Neural cell (in vitro differentiated cells): ENCODE measurements at regions not wholly inside any gene's neighbourhood (a gene's known extent, or its start where the extent isn't known, plus 50 kb on each side); places are given as distances from the start of the nearest gene placed in this dataset.

Source experiments
- H2AFZ ChIP-seq: fragments of 200-600, 300-800 bp; sonication (generic), shearing (Covaris generic); 2 replicates; pipeline ENCODE4 v1.6.0; 2014; ENCODE audit warnings: low read depth, mild to moderate bottlenecking, antibody characterized with exemption, low read length, moderate library complexity
- H3F3A ChIP-seq: fragments of 200-600 bp; shearing (Covaris generic); 2 replicates; pipeline ENCODE4 v1.6.1; 2016; ENCODE audit warnings: mild to moderate bottlenecking, moderate library complexity, mixed read lengths, antibody characterized with exemption, low read length; ENCODE audit not compliant: insufficient read depth, poor library complexity, severe bottlenecking
- H3K27ac ChIP-seq: fragments of 200-600, 300-800 bp; sonication (generic), shearing (Covaris generic); 2 replicates; pipeline ENCODE4 v1.5.1; 2014; ENCODE audit warnings: mild to moderate bottlenecking, low read length, moderate library complexity
- H3K27me3 ChIP-seq: fragments of 300-800, 200-600 bp; sonication (generic), shearing (Covaris generic); 2 replicates; pipeline ENCODE4 v1.6.0; 2014; ENCODE audit warnings: mild to moderate bottlenecking, low read depth, low read length, moderate library complexity; ENCODE audit not compliant: insufficient read depth
- H3K36me3 ChIP-seq: fragments of 300-800, 200-600 bp; sonication (generic), shearing (Covaris generic); 2 replicates; pipeline ENCODE4 v1.5.1; 2014; ENCODE audit warnings: mild to moderate bottlenecking, antibody characterized with exemption, low read length, moderate library complexity; ENCODE audit not compliant: insufficient read depth
- H3K4me2 ChIP-seq: fragments of 300-800, 200-600 bp; sonication (generic), shearing (Covaris generic); 2 replicates; pipeline ENCODE4 v1.6.0; 2014; ENCODE audit warnings: mild to moderate bottlenecking, low read length
- H3K4me3 ChIP-seq: fragments of 300-800, 200-600 bp; sonication (generic), shearing (Covaris generic); 2 replicates; pipeline ENCODE4 v1.5.1; 2014; ENCODE audit warnings: mild to moderate bottlenecking, low read length, moderate library complexity
- H3K79me2 ChIP-seq: fragments of 200-600 bp; shearing (Covaris generic); replicated peaks from 2 replicates; pipeline ENCODE4 v1.6.0; 2014; ENCODE audit warnings: mild to moderate bottlenecking, low read length, moderate library complexity; ENCODE audit not compliant: insufficient read depth
- H3K9ac ChIP-seq: fragments of 300-800, 200-600 bp; sonication (generic), shearing (Covaris generic); 2 replicates; pipeline ENCODE4 v1.6.1; 2016; ENCODE audit warnings: mild to moderate bottlenecking, low read length, mixed read lengths
- H3K9me2 ChIP-seq: fragments of 200-600 bp; shearing (Covaris generic); 2 replicates; pipeline ENCODE4 v1.6.1; 2016; ENCODE audit warnings: mild to moderate bottlenecking, low read length, mixed read lengths; ENCODE audit not compliant: insufficient read depth
- H3K9me3 ChIP-seq: fragments of 200-600, 300-800 bp; sonication (generic), shearing (Covaris generic); 2 replicates; pipeline ENCODE4 v1.6.1; 2016; ENCODE audit warnings: mild to moderate bottlenecking, mixed run types, low read length, moderate library complexity, mixed read lengths
- H4K20me1 ChIP-seq: fragments of 200-600 bp; shearing (Covaris generic); 2 replicates; pipeline ENCODE4 v1.6.1; 2016; ENCODE audit warnings: mild to moderate bottlenecking, mixed run types; ENCODE audit not compliant: insufficient read depth
- EP300 ChIP-seq: fragments of 450-650 bp; conservative IDR thresholded peaks from 2 replicates; pipeline ENCODE4 v1.6.1; 2014; ENCODE audit warnings: antibody characterized with exemption, mild to moderate bottlenecking, moderate library complexity; ENCODE audit not compliant: poor library complexity, severe bottlenecking
- EZH2 ChIP-seq: fragments of 200-600, 300-800 bp; shearing (Covaris generic), sonication (generic); IDR thresholded peaks from 2 replicates; pipeline ENCODE4 v1.6.1; 2014; ENCODE audit warnings: antibody characterized with exemption, low read length, borderline replicate concordance, mild to moderate bottlenecking; ENCODE audit not compliant: insufficient read depth, poor library complexity, severe bottlenecking
- MXI1 ChIP-seq: fragments of 450-650 bp; conservative IDR thresholded peaks from 2 replicates; pipeline ENCODE4 v1.6.1; 2014; ENCODE audit warnings: antibody characterized with exemption, mild to moderate bottlenecking; ENCODE audit not compliant: poor library complexity, severe bottlenecking
- POLR2AphosphoS5 ChIP-seq: IDR thresholded peaks from 2 replicates; pipeline ENCODE4 v1.6.1; 2012
- RAD21 ChIP-seq: fragments of 450-650 bp; conservative IDR thresholded peaks from 2 replicates; pipeline ENCODE4 v1.6.1; 2014; ENCODE audit warnings: antibody characterized with exemption, mild to moderate bottlenecking, moderate library complexity
- SMC3 ChIP-seq: fragments of 450-650 bp; conservative IDR thresholded peaks from 2 replicates; pipeline ENCODE4 v1.6.1; 2014; ENCODE audit warnings: antibody characterized with exemption, mild to moderate bottlenecking, moderate library complexity; ENCODE audit not compliant: poor library complexity
- TAF1 ChIP-seq: IDR thresholded peaks from 2 replicates; pipeline ENCODE4 v1.6.1; 2012; ENCODE audit warnings: low read depth
- TF ChIP-seq, protein P1 (sequence below): fragments of 450-650 bp; IDR thresholded peaks from 2 replicates; pipeline ENCODE4 v1.5.1; 2014; ENCODE audit warnings: antibody characterized with exemption, mild to moderate bottlenecking, moderate library complexity; ENCODE audit not compliant: poor library complexity, severe bottlenecking
- TF ChIP-seq, protein P2 (sequence below): IDR thresholded peaks from 2 replicates; pipeline ENCODE4 v1.6.1; 2012; ENCODE audit warnings: borderline replicate concordance

DNA sequence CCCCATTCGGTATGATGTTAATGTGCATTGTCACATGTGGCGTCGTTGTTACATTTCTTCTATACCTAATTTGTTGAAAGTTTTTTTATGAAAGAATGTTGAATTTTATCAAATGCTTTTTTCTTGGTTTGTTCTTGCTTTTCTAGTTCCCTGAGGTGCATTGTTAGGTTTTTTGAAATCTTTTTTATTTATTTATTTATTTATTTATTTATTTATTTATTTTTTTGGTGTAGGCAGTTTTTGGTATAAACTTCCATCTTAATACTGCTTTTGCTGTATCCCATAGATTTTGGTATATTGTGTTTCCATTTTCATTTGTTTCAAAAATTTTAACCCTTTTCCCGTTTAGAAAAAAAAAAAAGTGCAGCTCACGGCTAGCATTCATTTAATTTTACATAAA, 121.1 kb upstream of the HMGA2 start:
- Histone ChIP-seq H3F3A (no peaks in the 10 kb centered on the region), H3K79me2 (no peaks in the 10 kb centered on the region), H4K20me1 (no peaks in the 10 kb centered on the region), H3K9me3 (no peaks in the 10 kb centered on the region), H2AFZ (no peak overlapping the region), H3K36me3 (no peaks in the 10 kb centered on the region), H3K4me2 (no peak overlapping the region), H3K9me2 (no peaks in the 10 kb centered on the region), H3K9ac (no peak overlapping the region), H3K27ac (no peak overlapping the region), H3K27me3 (no peaks in the 10 kb centered on the region), H3K4me3 (no peak overlapping the region)
- TF ChIP-seq MXI1, result no peak
- TF ChIP-seq EZH2, result no peak
- no peak for TF ChIP-seq TAF1
- no peak for TF ChIP-seq POLR2AphosphoS5
- TF ChIP-seq SMC3, result no peak
- TF ChIP-seq, protein P1, sequence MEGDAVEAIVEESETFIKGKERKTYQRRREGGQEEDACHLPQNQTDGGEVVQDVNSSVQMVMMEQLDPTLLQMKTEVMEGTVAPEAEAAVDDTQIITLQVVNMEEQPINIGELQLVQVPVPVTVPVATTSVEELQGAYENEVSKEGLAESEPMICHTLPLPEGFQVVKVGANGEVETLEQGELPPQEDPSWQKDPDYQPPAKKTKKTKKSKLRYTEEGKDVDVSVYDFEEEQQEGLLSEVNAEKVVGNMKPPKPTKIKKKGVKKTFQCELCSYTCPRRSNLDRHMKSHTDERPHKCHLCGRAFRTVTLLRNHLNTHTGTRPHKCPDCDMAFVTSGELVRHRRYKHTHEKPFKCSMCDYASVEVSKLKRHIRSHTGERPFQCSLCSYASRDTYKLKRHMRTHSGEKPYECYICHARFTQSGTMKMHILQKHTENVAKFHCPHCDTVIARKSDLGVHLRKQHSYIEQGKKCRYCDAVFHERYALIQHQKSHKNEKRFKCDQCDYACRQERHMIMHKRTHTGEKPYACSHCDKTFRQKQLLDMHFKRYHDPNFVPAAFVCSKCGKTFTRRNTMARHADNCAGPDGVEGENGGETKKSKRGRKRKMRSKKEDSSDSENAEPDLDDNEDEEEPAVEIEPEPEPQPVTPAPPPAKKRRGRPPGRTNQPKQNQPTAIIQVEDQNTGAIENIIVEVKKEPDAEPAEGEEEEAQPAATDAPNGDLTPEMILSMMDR, result no peak
- TF ChIP-seq, protein P2, sequence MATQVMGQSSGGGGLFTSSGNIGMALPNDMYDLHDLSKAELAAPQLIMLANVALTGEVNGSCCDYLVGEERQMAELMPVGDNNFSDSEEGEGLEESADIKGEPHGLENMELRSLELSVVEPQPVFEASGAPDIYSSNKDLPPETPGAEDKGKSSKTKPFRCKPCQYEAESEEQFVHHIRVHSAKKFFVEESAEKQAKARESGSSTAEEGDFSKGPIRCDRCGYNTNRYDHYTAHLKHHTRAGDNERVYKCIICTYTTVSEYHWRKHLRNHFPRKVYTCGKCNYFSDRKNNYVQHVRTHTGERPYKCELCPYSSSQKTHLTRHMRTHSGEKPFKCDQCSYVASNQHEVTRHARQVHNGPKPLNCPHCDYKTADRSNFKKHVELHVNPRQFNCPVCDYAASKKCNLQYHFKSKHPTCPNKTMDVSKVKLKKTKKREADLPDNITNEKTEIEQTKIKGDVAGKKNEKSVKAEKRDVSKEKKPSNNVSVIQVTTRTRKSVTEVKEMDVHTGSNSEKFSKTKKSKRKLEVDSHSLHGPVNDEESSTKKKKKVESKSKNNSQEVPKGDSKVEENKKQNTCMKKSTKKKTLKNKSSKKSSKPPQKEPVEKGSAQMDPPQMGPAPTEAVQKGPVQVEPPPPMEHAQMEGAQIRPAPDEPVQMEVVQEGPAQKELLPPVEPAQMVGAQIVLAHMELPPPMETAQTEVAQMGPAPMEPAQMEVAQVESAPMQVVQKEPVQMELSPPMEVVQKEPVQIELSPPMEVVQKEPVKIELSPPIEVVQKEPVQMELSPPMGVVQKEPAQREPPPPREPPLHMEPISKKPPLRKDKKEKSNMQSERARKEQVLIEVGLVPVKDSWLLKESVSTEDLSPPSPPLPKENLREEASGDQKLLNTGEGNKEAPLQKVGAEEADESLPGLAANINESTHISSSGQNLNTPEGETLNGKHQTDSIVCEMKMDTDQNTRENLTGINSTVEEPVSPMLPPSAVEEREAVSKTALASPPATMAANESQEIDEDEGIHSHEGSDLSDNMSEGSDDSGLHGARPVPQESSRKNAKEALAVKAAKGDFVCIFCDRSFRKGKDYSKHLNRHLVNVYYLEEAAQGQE, result no peak
- no peak for TF ChIP-seq EP300
- no peak for TF ChIP-seq RAD21

DNA sequence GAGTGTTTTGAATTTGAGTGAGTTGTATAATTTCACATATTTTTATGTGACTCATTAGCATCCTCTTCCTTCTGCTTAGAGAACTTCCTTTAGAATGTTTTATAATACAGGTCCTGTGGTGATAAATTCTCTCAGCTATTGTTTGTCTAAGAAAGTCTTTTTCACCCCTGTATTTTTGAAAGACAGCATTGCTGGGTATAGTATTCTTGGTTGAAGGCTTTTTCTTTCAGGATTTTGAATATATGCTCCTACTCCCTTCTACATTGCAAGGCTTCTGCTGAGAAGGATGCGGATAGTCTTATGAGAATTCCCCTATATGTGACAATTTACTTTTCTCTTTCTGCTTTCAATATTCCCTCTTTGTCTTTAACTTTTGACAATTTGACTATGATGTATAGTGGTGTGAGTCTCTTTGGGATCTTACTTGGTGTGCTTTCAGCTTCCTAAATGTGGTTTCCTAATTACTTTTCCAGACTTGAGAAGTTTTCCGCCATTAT, 118.9 kb upstream of the HMGA2 start:
- no peaks in the 10 kb centered on the region for H4K20me1 ChIP-seq
- no peak for TF ChIP-seq RAD21
- TF ChIP-seq MXI1, result no peak
- H3K9me2 ChIP-seq, result no peaks in the 10 kb centered on the region
- H2AFZ ChIP-seq, result no peak overlapping the region
- H3F3A ChIP-seq, result no peaks in the 10 kb centered on the region
- no peaks in the 10 kb centered on the region for H3K79me2 ChIP-seq
- H3K27me3 ChIP-seq, result no peaks in the 10 kb centered on the region
- H3K9ac ChIP-seq, result no peak overlapping the region
- H3K4me3 ChIP-seq, result no peak overlapping the region
- H3K9me3 ChIP-seq, result no peaks in the 10 kb centered on the region
- H3K4me2 ChIP-seq, result no peak overlapping the region
- no peaks in the 10 kb centered on the region for H3K36me3 ChIP-seq
- H3K27ac ChIP-seq, result no peak overlapping the region

DNA sequence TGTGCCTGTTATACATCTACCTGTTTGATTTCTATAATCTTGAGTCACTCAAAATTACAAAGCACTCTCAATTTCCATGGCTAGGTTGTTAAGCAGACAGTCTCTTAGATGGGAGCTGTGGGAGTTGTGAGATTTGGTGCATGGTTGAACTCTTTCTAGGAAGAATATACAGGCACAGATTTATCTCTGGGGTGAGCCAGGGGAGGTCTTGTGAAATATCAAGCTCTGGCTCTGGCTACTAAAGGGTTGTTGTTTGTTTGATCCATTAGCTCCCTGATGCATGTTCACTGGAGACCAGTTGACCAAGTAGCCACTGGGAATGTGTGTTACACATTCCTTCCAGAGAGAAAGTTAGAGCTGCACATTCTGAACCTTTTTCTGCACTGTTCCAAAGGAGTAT, 117.2 kb upstream of the HMGA2 start:
- Histone ChIP-seq H3K9me2 (no peaks in the 10 kb centered on the region), H3K36me3 (no peaks in the 10 kb centered on the region), H3K79me2 (no peaks in the 10 kb centered on the region), H3K4me2 (no peak overlapping the region), H3K4me3 (no peak overlapping the region), H2AFZ (no peak overlapping the region), H3K9ac (no peak overlapping the region), H3F3A (no peaks in the 10 kb centered on the region), H4K20me1 (no peaks in the 10 kb centered on the region), H3K27me3 (no peaks in the 10 kb centered on the region), H3K9me3 (no peaks in the 10 kb centered on the region), H3K27ac (no peak overlapping the region)
- TF ChIP-seq, protein P2, result no peak
- TF ChIP-seq EZH2, result no peak
- no peak for TF ChIP-seq EP300
- TF ChIP-seq, protein P1, result no peak
- TF ChIP-seq RAD21, result no peak
- TF ChIP-seq TAF1, result no peak
- no peak for TF ChIP-seq MXI1
